ENCODE measurements at regions not wholly inside any gene's neighbourhood (a gene's known extent, or its start where the extent isn't known, plus 50 kb on each side); places are given as distances from the start of the nearest gene placed in this dataset.

GRCh38 chr4:160495356-160495755 lies 1392.5 kb downstream of the RAPGEF2 start:
- Histone ChIP-seq H3K36me3 (ENCODE audit: low read depth) (no peaks in the 10 kb centered on the region), H3K4me1 (ENCODE audit: low read depth) (no peaks in the 10 kb centered on the region), H3K9me3 (peaks cover 5% of the 10 kb centered on the region), H3K4me3 (no peak overlapping the region)
- ATAC-seq (no peak), DNase-seq (no peak)
- TF ChIP-seq, protein P1, sequence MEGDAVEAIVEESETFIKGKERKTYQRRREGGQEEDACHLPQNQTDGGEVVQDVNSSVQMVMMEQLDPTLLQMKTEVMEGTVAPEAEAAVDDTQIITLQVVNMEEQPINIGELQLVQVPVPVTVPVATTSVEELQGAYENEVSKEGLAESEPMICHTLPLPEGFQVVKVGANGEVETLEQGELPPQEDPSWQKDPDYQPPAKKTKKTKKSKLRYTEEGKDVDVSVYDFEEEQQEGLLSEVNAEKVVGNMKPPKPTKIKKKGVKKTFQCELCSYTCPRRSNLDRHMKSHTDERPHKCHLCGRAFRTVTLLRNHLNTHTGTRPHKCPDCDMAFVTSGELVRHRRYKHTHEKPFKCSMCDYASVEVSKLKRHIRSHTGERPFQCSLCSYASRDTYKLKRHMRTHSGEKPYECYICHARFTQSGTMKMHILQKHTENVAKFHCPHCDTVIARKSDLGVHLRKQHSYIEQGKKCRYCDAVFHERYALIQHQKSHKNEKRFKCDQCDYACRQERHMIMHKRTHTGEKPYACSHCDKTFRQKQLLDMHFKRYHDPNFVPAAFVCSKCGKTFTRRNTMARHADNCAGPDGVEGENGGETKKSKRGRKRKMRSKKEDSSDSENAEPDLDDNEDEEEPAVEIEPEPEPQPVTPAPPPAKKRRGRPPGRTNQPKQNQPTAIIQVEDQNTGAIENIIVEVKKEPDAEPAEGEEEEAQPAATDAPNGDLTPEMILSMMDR (IDR thresholded peaks at IDR 0.05) = no peak
- intact Hi-C loops (cut with DNase I, micrococcal nuclease) = no loop called here

GRCh38 chr4:160498211-160498610 lies 1395.3 kb downstream of the RAPGEF2 start:
- TF ChIP-seq, protein P1 (IDR thresholded peaks at IDR 0.05) = no peak

DNA sequence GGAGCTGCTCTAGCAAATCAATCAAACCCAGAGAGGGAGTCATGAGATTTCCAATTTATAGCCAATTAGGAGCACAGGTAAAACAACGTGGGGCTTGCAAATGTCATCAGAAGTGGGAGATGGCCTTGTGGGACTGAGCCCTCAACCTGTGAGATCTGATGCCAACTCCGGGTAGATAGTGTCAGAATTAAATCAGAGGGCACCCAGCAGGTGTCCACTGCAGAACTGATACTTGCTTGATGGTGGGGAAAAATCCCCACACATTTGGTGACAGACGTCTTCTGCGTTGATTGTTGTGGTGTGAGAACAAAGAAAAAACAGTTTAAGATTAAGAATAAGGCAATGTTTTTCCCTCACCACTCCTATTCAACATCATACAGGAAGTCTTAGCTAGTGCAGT lies 1402.8 kb downstream of the RAPGEF2 start:
- TF ChIP-seq, protein P1 (IDR thresholded peaks at IDR 0.05) = no peak
- Histone ChIP-seq H3K9me3 (no peaks in the 10 kb centered on the region), H3K36me3 (ENCODE audit: low read depth) (no peaks in the 10 kb centered on the region), H3K4me1 (ENCODE audit: low read depth) (no peaks in the 10 kb centered on the region), H3K4me3 (no peak overlapping the region)
- intact Hi-C loops (cut with DNase I, micrococcal nuclease) = no loop called here
- DNase-seq (no peak), ATAC-seq (no peak)

More at GRCh38 chr4:160498211-160498610, 1395.3 kb downstream of the RAPGEF2 start:
- Histone ChIP-seq H3K4me1 (ENCODE audit: low read depth) (no peaks in the 10 kb centered on the region), H3K36me3 (ENCODE audit: low read depth) (no peaks in the 10 kb centered on the region), H3K4me3 (no peak overlapping the region), H3K9me3 (no peaks in the 10 kb centered on the region)
- DNase-seq (no peak), ATAC-seq (no peak)
- intact Hi-C loops (cut with DNase I, micrococcal nuclease) = no loop called here

DNA sequence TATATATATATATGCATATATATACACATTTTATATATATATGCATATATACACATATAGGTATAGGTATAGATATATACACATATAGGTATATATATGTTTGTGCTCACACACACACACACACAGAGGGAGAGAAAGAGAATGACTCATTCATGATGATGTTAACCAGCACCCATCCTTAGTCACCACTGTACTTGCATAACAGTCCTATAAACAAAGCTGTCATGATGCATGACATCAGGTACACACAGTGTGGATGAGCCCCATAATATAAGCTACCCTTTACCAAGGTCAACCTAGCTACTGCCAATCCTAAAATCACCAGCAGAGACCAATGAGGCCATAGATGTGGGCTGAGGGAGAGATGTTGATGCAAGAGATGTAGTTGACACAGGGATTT lies 1408.0 kb downstream of the RAPGEF2 start:
- DNase-seq (no peak), ATAC-seq (no peak)
- Histone ChIP-seq H3K4me1 (ENCODE audit: low read depth) (no peaks in the 10 kb centered on the region), H3K36me3 (ENCODE audit: low read depth) (no peaks in the 10 kb centered on the region), H3K4me3 (no peak overlapping the region), H3K9me3 (no peaks in the 10 kb centered on the region)
- intact Hi-C loops (cut with DNase I, micrococcal nuclease) = no loop called here
- TF ChIP-seq, protein P1 (IDR thresholded peaks at IDR 0.05) = no peak

- H3K4me3 ChIP-seq = no peak overlapping the region
- intact Hi-C loops (cut with DNase I, micrococcal nuclease) = no loop called here
These were observed 1411.2 kb downstream of the RAPGEF2 start for GRCh38 chr4:160514126-160514525.

More at GRCh38 chr4:160514126-160514525, 1411.2 kb downstream of the RAPGEF2 start:
- TF ChIP-seq, protein P1 (IDR thresholded peaks at IDR 0.05) = no peak
- H3K36me3 ChIP-seq (ENCODE audit: low read depth) = no peaks in the 10 kb centered on the region
- ATAC-seq (no peak), DNase-seq (no peak)
- no peaks in the 10 kb centered on the region for H3K9me3 ChIP-seq
- H3K4me1 ChIP-seq (ENCODE audit: low read depth) = no peaks in the 10 kb centered on the region

Data from mucosa of descending colon (tissue), 3 donors.